ENCODE measurements at regions not wholly inside any gene's neighbourhood (a gene's known extent, or its start where the extent isn't known, plus 50 kb on each side); places are given as distances from the start of the nearest gene placed in this dataset.

- dilution Hi-C loops (cut with MboI; ENCODE audit: extremely low pct_ligation_motif_present, low sequenced_read_pairs): no loop called here
Measured at GRCh38 chr10:111885919-111886318, 297.6 kb downstream of the GPAM start.

GRCh38 chr10:111887266-111887665, 296.3 kb downstream of the GPAM start:
- H3K4me2 ChIP-seq (ENCODE audit: insufficient read depth, low read length): no peak overlapping the region
- no peaks in the 10 kb centered on the region for H3K79me2 ChIP-seq (ENCODE audit: control insufficient read depth, insufficient read depth, low read length)
- no peaks in the 10 kb centered on the region for H3K9me1 ChIP-seq (replicated peaks; ENCODE audit: control insufficient read depth, extremely low read depth, insufficient read depth, low read length)
- no peaks in the 10 kb centered on the region for H4K20me1 ChIP-seq (replicated peaks; ENCODE audit: control insufficient read depth, extremely low read depth, insufficient read depth, low read length)
- BruUV-seq (replicated peaks): no TSS peak
- peaks cover 2% of the 10 kb centered on the region for H3K9me3 ChIP-seq (replicated peaks; ENCODE audit: control insufficient read depth, insufficient read depth, low read length)
- TF ChIP-seq JUN (IDR thresholded peaks at IDR 0.05; ENCODE audit: borderline replicate concordance, insufficient read depth, insufficient read length, low read depth) (no peak), EZH2 (IDR thresholded peaks at IDR 0.05; ENCODE audit: borderline replicate concordance, low read depth, low read length, severe bottlenecking) (no peak), MAX (IDR thresholded peaks at IDR 0.05; ENCODE audit: insufficient read depth, insufficient read length) (no peak), GATA2 (IDR thresholded peaks at IDR 0.05; ENCODE audit: insufficient read depth, insufficient read length, low read depth, low read length) (no peak), CTCF (IDR thresholded peaks at IDR 0.05; ENCODE audit: extremely low read depth in 1 of 2, insufficient read depth in 1 of 2, low read depth in 1 of 2, low read length in 2 of 2) (no peak), POLR2A (IDR thresholded peaks at IDR 0.05; ENCODE audit: low read depth, low read length) (no peak), FOS (IDR thresholded peaks at IDR 0.05; ENCODE audit: borderline replicate concordance, insufficient read depth, low read length) (no peak), MYC (IDR thresholded peaks at IDR 0.05; ENCODE audit: low read depth, low read length) (no peak), POLR2AphosphoS5 (IDR thresholded peaks at IDR 0.05; ENCODE audit: insufficient read depth, low read depth, low read length) (no peak)
- H3K27ac ChIP-seq (ENCODE audit: insufficient read depth, low read depth, low read length): no peak overlapping the region
- dilution Hi-C loops (cut with MboI; ENCODE audit: extremely low pct_ligation_motif_present, low sequenced_read_pairs) (no loop called here), intact Hi-C loops (cut with micrococcal nuclease) (no loop called here)
- ChIA-PET POLR2A (no interaction called here), CTCF (no interaction called here)
- no peaks in the 10 kb centered on the region for H3K4me1 ChIP-seq (ENCODE audit: control insufficient read depth, extremely low read depth, insufficient read depth, low read length)
- no peak overlapping the region for H2AFZ ChIP-seq (ENCODE audit: low read depth, low read length)
- no peak for FAIRE-seq
- no peaks in the 10 kb centered on the region for H3K27me3 ChIP-seq (ENCODE audit: control insufficient read depth in 2 of 2, insufficient read depth in 2 of 2, low read length in 2 of 2)
- H3K9ac ChIP-seq (replicated peaks; ENCODE audit: extremely low read depth, insufficient read depth, low read length): no peak overlapping the region
- no peak for DNase-seq (ENCODE audit: low read depth, low spot score)
- no peak overlapping the region for H3K4me3 ChIP-seq (replicated peaks in 1 of 3; ENCODE audit: insufficient read depth in 1 of 3, low read depth in 1 of 3, low read length in 3 of 3)
- H3K36me3 ChIP-seq (ENCODE audit: control insufficient read depth in 2 of 2, extremely low read depth in 1 of 2, insufficient read depth in 2 of 2, low read length in 2 of 2): no peaks in the 10 kb centered on the region

More at GRCh38 chr10:111885919-111886318, 297.6 kb downstream of the GPAM start:
- Histone ChIP-seq H3K4me1 (ENCODE audit: control insufficient read depth, extremely low read depth, insufficient read depth, low read length) (no peaks in the 10 kb centered on the region), H3K27me3 (ENCODE audit: control insufficient read depth in 2 of 2, insufficient read depth in 2 of 2, low read length in 2 of 2) (no peaks in the 10 kb centered on the region), H3K36me3 (ENCODE audit: control insufficient read depth in 2 of 2, extremely low read depth in 1 of 2, insufficient read depth in 2 of 2, low read length in 2 of 2) (no peaks in the 10 kb centered on the region), H3K9ac (replicated peaks; ENCODE audit: extremely low read depth, insufficient read depth, low read length) (no peak overlapping the region), H3K79me2 (ENCODE audit: control insufficient read depth, insufficient read depth, low read length) (no peaks in the 10 kb centered on the region), H3K9me3 (replicated peaks; ENCODE audit: control insufficient read depth, insufficient read depth, low read length) (peaks cover 2% of the 10 kb centered on the region), H3K9me1 (replicated peaks; ENCODE audit: control insufficient read depth, extremely low read depth, insufficient read depth, low read length) (no peaks in the 10 kb centered on the region), H4K20me1 (replicated peaks; ENCODE audit: control insufficient read depth, extremely low read depth, insufficient read depth, low read length) (no peaks in the 10 kb centered on the region), H3K27ac (ENCODE audit: insufficient read depth, low read depth, low read length) (no peak overlapping the region), H2AFZ (ENCODE audit: low read depth, low read length) (no peak overlapping the region), H3K4me3 (replicated peaks in 1 of 3; ENCODE audit: insufficient read depth in 1 of 3, low read depth in 1 of 3, low read length in 3 of 3) (no peak overlapping the region), H3K4me2 (ENCODE audit: insufficient read depth, low read length) (no peak overlapping the region)
- intact Hi-C loops (cut with micrococcal nuclease): no loop called here
- ChIA-PET POLR2A (no interaction called here), CTCF (no interaction called here)
- FAIRE-seq (no peak), DNase-seq (ENCODE audit: low read depth, low spot score) (no peak)
- no peak for TF ChIP-seq EZH2 (IDR thresholded peaks at IDR 0.05; ENCODE audit: borderline replicate concordance, low read depth, low read length, severe bottlenecking)
- TF ChIP-seq MYC (IDR thresholded peaks at IDR 0.05; ENCODE audit: low read depth, low read length): no peak
- no peak for TF ChIP-seq JUN (IDR thresholded peaks at IDR 0.05; ENCODE audit: borderline replicate concordance, insufficient read depth, insufficient read length, low read depth)
- TF ChIP-seq POLR2AphosphoS5 (IDR thresholded peaks at IDR 0.05; ENCODE audit: insufficient read depth, low read depth, low read length): no peak
- no TSS peak for BruUV-seq (replicated peaks)

Measured in endothelial cell of umbilical vein (primary cell).